OCI-LY7 (cell line): ENCODE measurements at regions not wholly inside any gene's neighbourhood (a gene's known extent, or its start where the extent isn't known, plus 50 kb on each side); places are given as distances from the start of the nearest gene placed in this dataset.

Experiments used
- EZH2phosphoT487 ChIP-seq: fragments of 200-600 bp; sonication (generic); IDR thresholded peaks from 2 replicates; pipeline ENCODE4 v1.6.1; 2018; ENCODE audit warnings: low read depth, borderline replicate concordance, mild to moderate bottlenecking, mixed run types, antibody characterized with exemption, low read length, moderate library complexity, mixed read lengths
- TF ChIP-seq, protein P1 (sequence below): fragments of 200-600 bp; sonication (generic); conservative IDR thresholded peaks from 2 replicates; pipeline ENCODE4 v1.5.1; 2014; ENCODE audit warnings: mild to moderate bottlenecking, antibody characterized with exemption, low read length, moderate library complexity, mixed read lengths

DNA sequence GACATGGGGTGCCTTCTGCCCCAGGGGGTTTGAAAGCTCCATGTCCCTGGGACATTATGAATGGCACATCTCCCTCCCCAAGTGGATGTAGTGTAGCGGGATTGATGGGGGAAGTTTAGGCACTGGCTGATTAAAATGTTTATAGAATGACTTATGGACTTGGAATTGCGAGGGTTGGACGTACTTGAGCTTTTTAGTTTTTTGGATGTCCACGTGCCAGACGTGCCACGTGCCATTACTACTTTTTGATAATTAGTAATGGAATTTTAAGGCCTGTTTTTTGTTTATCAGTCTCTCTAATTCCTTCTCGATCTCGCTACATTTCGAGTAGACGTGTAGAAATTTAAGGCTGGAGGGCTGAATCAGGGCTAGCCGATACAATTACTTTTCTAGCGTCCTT, 162.8 kb downstream of the TBXT start:
- TF ChIP-seq, protein P1, sequence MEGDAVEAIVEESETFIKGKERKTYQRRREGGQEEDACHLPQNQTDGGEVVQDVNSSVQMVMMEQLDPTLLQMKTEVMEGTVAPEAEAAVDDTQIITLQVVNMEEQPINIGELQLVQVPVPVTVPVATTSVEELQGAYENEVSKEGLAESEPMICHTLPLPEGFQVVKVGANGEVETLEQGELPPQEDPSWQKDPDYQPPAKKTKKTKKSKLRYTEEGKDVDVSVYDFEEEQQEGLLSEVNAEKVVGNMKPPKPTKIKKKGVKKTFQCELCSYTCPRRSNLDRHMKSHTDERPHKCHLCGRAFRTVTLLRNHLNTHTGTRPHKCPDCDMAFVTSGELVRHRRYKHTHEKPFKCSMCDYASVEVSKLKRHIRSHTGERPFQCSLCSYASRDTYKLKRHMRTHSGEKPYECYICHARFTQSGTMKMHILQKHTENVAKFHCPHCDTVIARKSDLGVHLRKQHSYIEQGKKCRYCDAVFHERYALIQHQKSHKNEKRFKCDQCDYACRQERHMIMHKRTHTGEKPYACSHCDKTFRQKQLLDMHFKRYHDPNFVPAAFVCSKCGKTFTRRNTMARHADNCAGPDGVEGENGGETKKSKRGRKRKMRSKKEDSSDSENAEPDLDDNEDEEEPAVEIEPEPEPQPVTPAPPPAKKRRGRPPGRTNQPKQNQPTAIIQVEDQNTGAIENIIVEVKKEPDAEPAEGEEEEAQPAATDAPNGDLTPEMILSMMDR = no peak
- no peak for TF ChIP-seq EZH2phosphoT487
